ENCODE measurements at regions not wholly inside any gene's neighbourhood (a gene's known extent, or its start where the extent isn't known, plus 50 kb on each side); places are given as distances from the start of the nearest gene placed in this dataset.

GRCh38 chr22:47497666-47498065 lies 735.2 kb downstream of the TBC1D22A start:
- TF ChIP-seq CTCF (conservative IDR thresholded peaks at IDR 0.05; ENCODE audit: low read depth, low read length): no peak
- TF ChIP-seq EZH2 (IDR thresholded peaks at IDR 0.05; ENCODE audit: low read length, unreplicated experiment): no peak
- no peak for TF ChIP-seq EZH2phosphoT487 (IDR thresholded peaks at IDR 0.05; ENCODE audit: borderline replicate concordance, low read length)

Data from PC-3 (cell line).